SK-N-SH (cell line): ENCODE measurements at regions not wholly inside any gene's neighbourhood (a gene's known extent, or its start where the extent isn't known, plus 50 kb on each side); places are given as distances from the start of the nearest gene placed in this dataset.

Experiments
- CTCF ChIA-PET: fragments of 300-600, 350-600 bp; formaldehyde crosslinking; extraction: SDS; loops from one replicate; lab custom pipeline; 2021; lab: Yijun Ruan, JAX
- POLR2A ChIA-PET: fragments of 350-600 bp; sonication (Branson Sonifier 250); formaldehyde crosslinking; extraction: SDS; loops from one replicate; lab custom pipeline; 2020; ENCODE audit warnings: antibody characterized with exemption, inconsistent platforms; lab: Yijun Ruan, JAX
- DNase-seq: peaks from one replicate; pipeline ENCODE4 v3.0.0; 2012
- H2AFZ ChIP-seq: fragments of 200-600 bp; sonication (generic); 2 replicates; pipeline ENCODE4 v1.8.1; 2016; ENCODE audit warnings: antibody characterized with exemption, mild to moderate bottlenecking, low read depth
- H3F3A ChIP-seq: fragments of 200-600 bp; sonication (generic); replicated peaks from 2 replicates; pipeline ENCODE3; 2016; ENCODE audit warnings: antibody characterized with exemption, mild to moderate bottlenecking; ENCODE audit not compliant: insufficient read depth
- H3K27ac ChIP-seq, 2 experiments: fragments of 200-500 bp in 1 of 2; fragments of 200-600 bp in 1 of 2; sonication (Bioruptor generic) in 1 of 2; sonication (generic), shearing (Covaris generic) in 1 of 2; 2 replicates each; pipeline versions ENCODE4 v1.5.1 to v1.6.1; 2014 to 2016; ENCODE audit warnings: low read depth in 2 of 2, inconsistent platforms in 1 of 2, low read length in 1 of 2, mild to moderate bottlenecking in 1 of 2, mixed read lengths in 1 of 2
- H3K27me3 ChIP-seq: fragments of 200-600 bp; sonication (generic), shearing (Covaris generic); 2 replicates; pipeline ENCODE4 v1.6.1; 2016; ENCODE audit warnings: mixed run types; ENCODE audit not compliant: insufficient read depth
- H3K36me3 ChIP-seq, 2 experiments: fragments of 200-500 bp in 1 of 2; fragments of 200-600 bp in 1 of 2; sonication (Bioruptor generic) in 1 of 2; sonication (generic) in 1 of 2; replicated peaks in 1 of 2; 2 replicates each; pipeline versions ENCODE3 to v1.5.1; 2014 to 2016; ENCODE audit warnings: low read length in 1 of 2, mild to moderate bottlenecking in 1 of 2; ENCODE audit not compliant: insufficient read depth in 2 of 2, control insufficient read depth in 1 of 2
- H3K4me1 ChIP-seq, 2 experiments: fragments of 200-500 bp in 1 of 2; fragments of 200-600 bp in 1 of 2; sonication (Bioruptor generic) in 1 of 2; sonication (generic), shearing (Covaris generic) in 1 of 2; 2 replicates each; pipeline versions ENCODE4 v1.5.1 to v1.6.1; 2014 to 2016; ENCODE audit warnings: low read depth in 1 of 2, low read length in 1 of 2, mixed run types in 1 of 2; ENCODE audit not compliant: insufficient read depth in 2 of 2, control insufficient read depth in 1 of 2
- H3K4me2 ChIP-seq: fragments of 200-600 bp; sonication (generic), shearing (Covaris generic); 2 replicates; pipeline ENCODE4 v1.6.1; 2017; ENCODE audit warnings: mixed run types
- H3K4me3 ChIP-seq, 2 experiments: fragments of 200-500 bp in 1 of 2; fragments of 200-600 bp in 1 of 2; sonication (Bioruptor generic) in 1 of 2; sonication (generic), shearing (Covaris generic) in 1 of 2; 2 replicates each; pipeline versions ENCODE4 v1.5.1 to v1.8.1; 2014 to 2016; ENCODE audit warnings: low read depth in 2 of 2, inconsistent platforms in 1 of 2, low read length in 1 of 2, mild to moderate bottlenecking in 1 of 2, mixed read lengths in 1 of 2, moderate library complexity in 1 of 2
- H3K79me2 ChIP-seq: fragments of 200-600 bp; sonication (generic); 2 replicates; pipeline ENCODE4 v1.8.1; 2017; ENCODE audit warnings: mild to moderate bottlenecking; ENCODE audit not compliant: insufficient read depth
- H3K9ac ChIP-seq: fragments of 200-600 bp; sonication (generic); 2 replicates; pipeline ENCODE4 v1.6.1; 2017; ENCODE audit warnings: mixed run types
- H3K9me2 ChIP-seq: fragments of 200-600 bp; sonication (generic); 2 replicates; pipeline ENCODE4 v1.6.1; 2017; ENCODE audit warnings: mixed run types
- H3K9me3 ChIP-seq: fragments of 200-600 bp; sonication (generic); 2 replicates; pipeline ENCODE4 v1.6.1; 2017; ENCODE audit warnings: mixed run types, mild to moderate bottlenecking, moderate library complexity
- H4K20me1 ChIP-seq: fragments of 200-600 bp; sonication (generic); 2 replicates; pipeline ENCODE4 v1.6.1; 2017; ENCODE audit warnings: mild to moderate bottlenecking, mixed run types; ENCODE audit not compliant: insufficient read depth
- EP300 ChIP-seq, 2 experiments: IDR thresholded peaks; 2 replicates each; pipeline versions ENCODE4 v1.4.0 to v1.6.1; 2012; ENCODE audit warnings: borderline replicate concordance in 1 of 2, low read depth in 1 of 2, low read length in 1 of 2
- FOSL2 ChIP-seq: IDR thresholded peaks from 2 replicates; pipeline ENCODE4 v1.4.0; 2012; ENCODE audit warnings: low read depth, mild to moderate bottlenecking, moderate library complexity, borderline replicate concordance
- GATA2 ChIP-seq: sonication (generic); formaldehyde crosslinking; IDR thresholded peaks from 2 replicates; pipeline ENCODE4 v1.5.0; 2020; ENCODE audit warnings: mild to moderate bottlenecking, missing genetic modification reagents
- MXI1 ChIP-seq: IDR thresholded peaks from 2 replicates; pipeline ENCODE4 v1.6.1; 2012; ENCODE audit warnings: mild to moderate bottlenecking, low read depth, low read length, improper control_type of control experiment
- NRF1 ChIP-seq: IDR thresholded peaks from 2 replicates; pipeline ENCODE4 v1.6.1; 2012; ENCODE audit warnings: low read depth, mild to moderate bottlenecking, low read length
- POLR2AphosphoS5 ChIP-seq: IDR thresholded peaks from 2 replicates; pipeline ENCODE4 v1.6.1; 2012; ENCODE audit warnings: low read depth, low read length
- RAD21 ChIP-seq: IDR thresholded peaks from 2 replicates; pipeline ENCODE4 v1.6.1; 2012; ENCODE audit warnings: mild to moderate bottlenecking, low read length
- RCOR1 ChIP-seq: fragments of 150-350 bp; IDR thresholded peaks from 2 replicates; pipeline ENCODE4 v1.6.1; 2017; ENCODE audit warnings: antibody characterized with exemption, low read length
- TCF12 ChIP-seq: IDR thresholded peaks from 2 replicates; pipeline ENCODE4 v1.4.0; 2012
- TEAD4 ChIP-seq: IDR thresholded peaks from 2 replicates; pipeline ENCODE4 v1.4.0; 2012; ENCODE audit warnings: mild to moderate bottlenecking, borderline replicate concordance; ENCODE audit not compliant: insufficient read depth
- YY1 ChIP-seq: IDR thresholded peaks from 2 replicates; pipeline ENCODE4 v1.4.0; 2012; ENCODE audit warnings: low read depth, mild to moderate bottlenecking
- WGBS: methylation state at CpG from one replicate; pipeline ENCODE4 v1.1.6; 2017; ENCODE audit warnings: low lambda C conversion rate; 5-methylcytosine and 5-hydroxymethylcytosine counted together
- TF ChIP-seq, protein P1 (sequence below): fragments of 150-350 bp; IDR thresholded peaks from 2 replicates; pipeline ENCODE4 v1.6.1; 2016; ENCODE audit warnings: mild to moderate bottlenecking, low read depth, low read length
- TF ChIP-seq, protein P2 (sequence below): IDR thresholded peaks from 2 replicates; pipeline ENCODE4 v1.4.0; 2012; ENCODE audit warnings: low read depth, borderline replicate concordance
- TF ChIP-seq, protein P3 (sequence below): IDR thresholded peaks from 2 replicates; pipeline ENCODE4; 2012

DNA sequence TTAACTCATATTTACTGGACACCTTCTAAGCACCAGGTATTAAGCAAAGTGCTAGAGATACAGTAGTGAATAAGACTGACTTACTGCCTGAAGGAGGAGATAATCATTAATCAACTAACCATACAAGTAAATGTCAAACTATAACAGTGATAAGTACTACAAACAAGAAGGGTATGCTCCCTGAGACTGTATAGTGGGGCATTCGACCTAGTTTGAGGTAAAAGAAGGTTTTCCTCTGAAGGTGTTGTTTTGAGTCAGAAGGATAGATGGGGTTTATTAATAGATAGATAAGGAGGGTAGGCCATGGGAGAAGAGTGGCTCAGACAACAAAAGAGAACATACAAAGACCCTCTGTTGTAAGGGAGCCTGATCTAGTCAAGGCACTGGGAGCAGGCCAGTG is 105.4 kb downstream of the DDIT4L start (continued):
- TF ChIP-seq TEAD4, result no peak
- TF ChIP-seq, all 33 proteins: peak for 0

DNA sequence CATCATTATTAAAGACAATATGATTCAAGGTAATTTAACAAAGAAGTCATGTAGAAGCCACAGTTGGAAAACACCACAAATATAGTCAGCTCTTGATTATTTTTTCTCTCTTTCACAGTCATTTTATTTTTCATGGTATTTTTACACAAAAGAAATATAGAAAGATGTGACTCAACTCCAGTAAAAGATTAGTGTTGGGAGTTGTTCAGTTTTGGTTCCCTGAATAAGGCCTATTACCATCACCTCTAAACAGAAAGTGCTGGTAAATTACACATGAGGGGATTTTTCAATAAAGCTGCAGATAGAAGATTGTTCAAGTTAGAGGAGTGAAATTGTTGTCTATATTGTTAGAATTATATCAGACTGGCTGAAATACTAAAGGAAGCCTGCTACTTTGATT is 107.0 kb downstream of the DDIT4L start:
- H4K20me1 ChIP-seq, result no peaks in the 10 kb centered on the region
- TF ChIP-seq NRF1, result no peak
- CTCF ChIA-PET, result interaction anchor here (6.3 kb wide), 1 partner anchor 10 kb away, joined by 37 read pairs; no protein-coding TSS in a partner anchor

DNA sequence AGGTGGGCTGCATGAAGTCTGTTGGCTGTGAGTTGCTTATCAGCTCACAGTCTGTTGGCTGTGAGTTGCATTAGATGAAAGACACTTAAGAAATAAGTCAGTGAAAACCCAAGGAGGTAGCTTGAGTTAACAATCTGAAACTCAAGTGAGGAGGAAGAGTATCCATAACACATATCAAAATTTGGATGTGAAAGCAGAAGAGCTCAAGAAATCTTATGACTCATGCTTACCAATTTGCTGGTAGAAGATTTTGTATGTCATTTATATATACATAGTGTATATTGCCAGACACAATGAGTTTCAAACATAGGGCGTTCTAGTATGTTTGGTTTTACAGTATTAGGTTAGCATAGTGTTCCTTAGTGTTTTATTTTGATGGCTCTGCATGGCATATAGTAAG is 107.4 kb downstream of the DDIT4L start:
- TF ChIP-seq RAD21 (no peak), FOSL2 (no peak), MXI1 (no peak), POLR2AphosphoS5 (no peak), RCOR1 (no peak), YY1 (no peak)
- 75% methylated on average over 1 of the region's 1 CpG for WGBS
- H3K4me1 ChIP-seq, result no peaks in the 10 kb centered on the region
- no peaks in the 10 kb centered on the region for H3K27me3 ChIP-seq
- no peak overlapping the region for H3K4me3 ChIP-seq
- CTCF ChIA-PET, result interaction anchor here (6.3 kb wide), 1 partner anchor 10 kb away, joined by 37 read pairs; no protein-coding TSS in a partner anchor
- POLR2A ChIA-PET, result no interaction called here
- no peak overlapping the region for H2AFZ ChIP-seq
- no peak overlapping the region for H3K4me2 ChIP-seq
- H3K9me3 ChIP-seq, result no peaks in the 10 kb centered on the region
- no peaks in the 10 kb centered on the region for H4K20me1 ChIP-seq
- H3K9me2 ChIP-seq, result no peaks in the 10 kb centered on the region
- H3K27ac ChIP-seq, result no peak overlapping the region
- no peak overlapping the region for H3K9ac ChIP-seq
- no peaks in the 10 kb centered on the region for H3K36me3 ChIP-seq
- H3F3A ChIP-seq, result no peaks in the 10 kb centered on the region
- no peaks in the 10 kb centered on the region for H3K79me2 ChIP-seq
- DNase-seq, result no peak

More for the DNA sequence above, 107.0 kb downstream of the DDIT4L start:
- Histone ChIP-seq H3K36me3 (no peaks in the 10 kb centered on the region), H3K9me3 (no peaks in the 10 kb centered on the region), H3K79me2 (no peaks in the 10 kb centered on the region), H3K4me3 (no peak overlapping the region), H3F3A (no peaks in the 10 kb centered on the region), H3K4me2 (no peak overlapping the region), H3K4me1 (no peaks in the 10 kb centered on the region), H3K9ac (no peak overlapping the region), H3K9me2 (no peaks in the 10 kb centered on the region), H3K27ac (no peak overlapping the region), H2AFZ (no peak overlapping the region), H3K27me3 (no peaks in the 10 kb centered on the region)
- POLR2A ChIA-PET, result no interaction called here
- DNase-seq, result no peak

DNA sequence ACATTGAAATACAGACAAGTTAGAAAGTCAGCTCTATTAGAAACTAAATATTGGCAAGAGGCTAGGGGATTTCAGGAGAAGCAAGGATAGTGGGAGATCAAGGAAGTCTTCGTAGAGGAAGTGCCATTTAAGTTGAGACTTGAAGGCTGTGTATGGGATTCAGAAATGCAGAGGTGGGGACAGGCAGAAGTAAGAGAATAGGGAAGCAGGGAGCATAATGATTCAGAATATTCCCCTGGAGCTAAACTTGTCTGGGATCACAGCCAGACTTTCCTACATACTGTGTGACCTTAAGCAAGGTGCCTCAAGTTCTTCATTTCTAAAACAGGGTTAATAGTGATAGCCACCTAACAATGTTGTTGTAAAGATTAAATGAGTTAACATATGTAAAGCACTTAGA is 108.8 kb downstream of the DDIT4L start:
- no peaks in the 10 kb centered on the region for H3K27me3 ChIP-seq
- H2AFZ ChIP-seq, result no peak overlapping the region
- no peaks in the 10 kb centered on the region for H3K4me1 ChIP-seq
- no peaks in the 10 kb centered on the region for H3K9me2 ChIP-seq
- POLR2A ChIA-PET, result no interaction called here
- no peak overlapping the region for H3K4me2 ChIP-seq
- H3K79me2 ChIP-seq, result no peaks in the 10 kb centered on the region
- no peak overlapping the region for H3K4me3 ChIP-seq
- H3K9ac ChIP-seq, result no peak overlapping the region
- CTCF ChIA-PET, result interaction anchor here (0.8 to 6.3 kb wide), 2 partner anchors 12 to 15 kb away, joined by 3 to 37 read pairs; no protein-coding TSS in a partner anchor
- H3K9me3 ChIP-seq, result no peaks in the 10 kb centered on the region
- DNase-seq, result no peak
- no peaks in the 10 kb centered on the region for H4K20me1 ChIP-seq
- H3K36me3 ChIP-seq, result no peaks in the 10 kb centered on the region
- no peaks in the 10 kb centered on the region for H3F3A ChIP-seq
- 55% methylated on average over 1 of the region's 1 CpG for WGBS
- H3K27ac ChIP-seq, result no peak overlapping the region
- TF ChIP-seq, protein P1, sequence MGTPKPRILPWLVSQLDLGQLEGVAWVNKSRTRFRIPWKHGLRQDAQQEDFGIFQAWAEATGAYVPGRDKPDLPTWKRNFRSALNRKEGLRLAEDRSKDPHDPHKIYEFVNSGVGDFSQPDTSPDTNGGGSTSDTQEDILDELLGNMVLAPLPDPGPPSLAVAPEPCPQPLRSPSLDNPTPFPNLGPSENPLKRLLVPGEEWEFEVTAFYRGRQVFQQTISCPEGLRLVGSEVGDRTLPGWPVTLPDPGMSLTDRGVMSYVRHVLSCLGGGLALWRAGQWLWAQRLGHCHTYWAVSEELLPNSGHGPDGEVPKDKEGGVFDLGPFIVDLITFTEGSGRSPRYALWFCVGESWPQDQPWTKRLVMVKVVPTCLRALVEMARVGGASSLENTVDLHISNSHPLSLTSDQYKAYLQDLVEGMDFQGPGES, result no peak
- TF ChIP-seq EP300 (IDR thresholded peaks at IDR 0.05; ENCODE audit: borderline replicate concordance in 1 of 2, low read depth in 1 of 2, low read length in 1 of 2) (no peak), TCF12 (no peak), GATA2 (CRISPR knock-in tag) (no peak), TEAD4 (no peak)
- TF ChIP-seq, protein P2, sequence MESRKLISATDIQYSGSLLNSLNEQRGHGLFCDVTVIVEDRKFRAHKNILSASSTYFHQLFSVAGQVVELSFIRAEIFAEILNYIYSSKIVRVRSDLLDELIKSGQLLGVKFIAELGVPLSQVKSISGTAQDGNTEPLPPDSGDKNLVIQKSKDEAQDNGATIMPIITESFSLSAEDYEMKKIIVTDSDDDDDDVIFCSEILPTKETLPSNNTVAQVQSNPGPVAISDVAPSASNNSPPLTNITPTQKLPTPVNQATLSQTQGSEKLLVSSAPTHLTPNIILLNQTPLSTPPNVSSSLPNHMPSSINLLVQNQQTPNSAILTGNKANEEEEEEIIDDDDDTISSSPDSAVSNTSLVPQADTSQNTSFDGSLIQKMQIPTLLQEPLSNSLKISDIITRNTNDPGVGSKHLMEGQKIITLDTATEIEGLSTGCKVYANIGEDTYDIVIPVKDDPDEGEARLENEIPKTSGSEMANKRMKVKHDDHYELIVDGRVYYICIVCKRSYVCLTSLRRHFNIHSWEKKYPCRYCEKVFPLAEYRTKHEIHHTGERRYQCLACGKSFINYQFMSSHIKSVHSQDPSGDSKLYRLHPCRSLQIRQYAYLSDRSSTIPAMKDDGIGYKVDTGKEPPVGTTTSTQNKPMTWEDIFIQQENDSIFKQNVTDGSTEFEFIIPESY, result no peak
- TF ChIP-seq, protein P3, sequence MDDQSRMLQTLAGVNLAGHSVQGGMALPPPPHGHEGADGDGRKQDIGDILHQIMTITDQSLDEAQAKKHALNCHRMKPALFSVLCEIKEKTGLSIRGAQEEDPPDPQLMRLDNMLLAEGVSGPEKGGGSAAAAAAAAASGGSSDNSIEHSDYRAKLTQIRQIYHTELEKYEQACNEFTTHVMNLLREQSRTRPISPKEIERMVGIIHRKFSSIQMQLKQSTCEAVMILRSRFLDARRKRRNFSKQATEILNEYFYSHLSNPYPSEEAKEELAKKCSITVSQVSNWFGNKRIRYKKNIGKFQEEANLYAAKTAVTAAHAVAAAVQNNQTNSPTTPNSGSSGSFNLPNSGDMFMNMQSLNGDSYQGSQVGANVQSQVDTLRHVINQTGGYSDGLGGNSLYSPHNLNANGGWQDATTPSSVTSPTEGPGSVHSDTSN, result no peak
